ENCODE measurements at regions not wholly inside any gene's neighbourhood (a gene's known extent, or its start where the extent isn't known, plus 50 kb on each side); places are given as distances from the start of the nearest gene placed in this dataset.

DNA sequence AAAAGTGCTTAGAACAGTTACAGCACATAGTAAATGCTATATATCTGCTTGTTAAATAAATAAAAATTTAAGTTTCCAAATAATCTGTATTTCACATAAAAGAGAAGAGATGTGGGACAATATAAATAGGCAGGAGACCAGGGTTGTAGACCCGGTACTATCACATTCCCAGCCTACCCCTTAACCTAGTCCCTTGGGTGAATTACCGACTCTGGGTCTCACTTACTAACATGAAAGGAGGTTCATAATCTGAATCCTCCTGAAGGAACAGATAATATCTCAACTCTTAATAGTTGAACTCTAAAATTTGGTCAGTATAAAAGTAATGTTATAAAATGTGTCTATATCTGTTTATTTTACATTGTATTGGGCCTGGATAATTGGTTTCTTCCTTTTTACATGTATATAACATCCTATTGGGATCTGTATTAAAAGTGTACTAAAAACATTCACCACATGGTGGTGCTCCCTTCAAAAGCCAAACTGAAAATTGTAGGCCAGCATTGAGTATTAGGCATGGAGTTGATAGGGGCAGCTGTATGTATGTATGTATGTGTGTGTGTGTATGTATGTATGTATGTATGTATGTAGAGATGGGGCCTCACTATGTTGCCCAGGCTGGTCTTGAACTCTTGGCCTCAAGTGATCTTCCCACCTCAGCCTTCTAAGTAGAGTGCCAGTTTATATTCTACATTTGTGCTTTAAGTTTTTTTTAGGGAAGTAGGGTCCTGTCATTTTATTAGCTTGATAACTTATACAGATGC is 64.2 kb upstream of the ABL1 start:
- TF ChIP-seq, protein P1, sequence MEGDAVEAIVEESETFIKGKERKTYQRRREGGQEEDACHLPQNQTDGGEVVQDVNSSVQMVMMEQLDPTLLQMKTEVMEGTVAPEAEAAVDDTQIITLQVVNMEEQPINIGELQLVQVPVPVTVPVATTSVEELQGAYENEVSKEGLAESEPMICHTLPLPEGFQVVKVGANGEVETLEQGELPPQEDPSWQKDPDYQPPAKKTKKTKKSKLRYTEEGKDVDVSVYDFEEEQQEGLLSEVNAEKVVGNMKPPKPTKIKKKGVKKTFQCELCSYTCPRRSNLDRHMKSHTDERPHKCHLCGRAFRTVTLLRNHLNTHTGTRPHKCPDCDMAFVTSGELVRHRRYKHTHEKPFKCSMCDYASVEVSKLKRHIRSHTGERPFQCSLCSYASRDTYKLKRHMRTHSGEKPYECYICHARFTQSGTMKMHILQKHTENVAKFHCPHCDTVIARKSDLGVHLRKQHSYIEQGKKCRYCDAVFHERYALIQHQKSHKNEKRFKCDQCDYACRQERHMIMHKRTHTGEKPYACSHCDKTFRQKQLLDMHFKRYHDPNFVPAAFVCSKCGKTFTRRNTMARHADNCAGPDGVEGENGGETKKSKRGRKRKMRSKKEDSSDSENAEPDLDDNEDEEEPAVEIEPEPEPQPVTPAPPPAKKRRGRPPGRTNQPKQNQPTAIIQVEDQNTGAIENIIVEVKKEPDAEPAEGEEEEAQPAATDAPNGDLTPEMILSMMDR (conservative IDR thresholded peaks at IDR 0.05; ENCODE audit: low read depth, low read length), result peak; percentile 62
- TF ChIP-seq EZH2 (IDR thresholded peaks at IDR 0.05; ENCODE audit: low read length, unreplicated experiment), result no peak

Data from PC-3 (cell line).